HG03066 (cell line): ENCODE measurements at regions not wholly inside any gene's neighbourhood (a gene's known extent, or its start where the extent isn't known, plus 50 kb on each side); places are given as distances from the start of the nearest gene placed in this dataset.

Experiments used
- ATAC-seq: cut with Tn5 transposase; IDR thresholded peaks from one replicate; pipeline ENCODE4 v1.9.1; 2021; ENCODE audit warnings: low read depth; ENCODE audit not compliant: unreplicated experiment

DNA sequence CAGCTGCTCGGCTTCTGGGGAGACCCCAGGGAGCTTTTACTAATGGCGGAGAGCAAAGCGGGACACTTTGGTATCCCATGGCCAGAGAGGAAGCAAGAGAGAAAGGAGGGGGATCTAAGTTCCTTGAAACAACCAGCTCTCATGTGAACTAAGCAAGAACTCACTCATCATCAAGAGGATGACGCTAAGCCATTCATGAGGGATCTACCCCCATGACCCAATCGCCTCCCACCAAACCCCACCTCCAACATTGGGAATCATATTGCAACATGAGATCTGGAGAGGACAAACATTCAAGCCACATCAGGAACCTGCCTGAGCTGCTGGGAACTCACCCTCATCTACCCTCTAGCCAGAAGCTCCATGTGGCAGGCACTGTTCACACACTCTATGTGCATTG is 372.1 kb upstream of the RUNX1 start:
- ATAC-seq = no peak

DNA sequence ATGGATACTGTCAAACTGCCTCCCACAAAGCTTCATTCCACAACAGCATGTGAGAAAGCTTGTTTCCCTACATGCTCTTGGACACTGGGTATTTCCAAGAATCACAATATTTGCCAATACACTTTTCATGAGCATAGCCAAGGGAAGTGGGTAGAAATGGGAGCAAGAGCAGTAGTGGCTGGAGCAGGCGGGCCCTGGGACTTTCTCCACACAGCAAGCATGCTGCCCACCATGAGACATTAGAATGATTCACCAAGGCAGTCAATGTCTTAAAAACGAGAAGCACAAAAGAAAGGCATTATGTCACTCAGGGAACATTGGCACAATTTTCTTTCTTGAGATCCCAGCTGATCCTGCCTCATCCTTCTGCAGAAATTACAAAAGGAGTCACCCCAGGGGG is 371.6 kb upstream of the RUNX1 start:
- ATAC-seq = no peak

DNA sequence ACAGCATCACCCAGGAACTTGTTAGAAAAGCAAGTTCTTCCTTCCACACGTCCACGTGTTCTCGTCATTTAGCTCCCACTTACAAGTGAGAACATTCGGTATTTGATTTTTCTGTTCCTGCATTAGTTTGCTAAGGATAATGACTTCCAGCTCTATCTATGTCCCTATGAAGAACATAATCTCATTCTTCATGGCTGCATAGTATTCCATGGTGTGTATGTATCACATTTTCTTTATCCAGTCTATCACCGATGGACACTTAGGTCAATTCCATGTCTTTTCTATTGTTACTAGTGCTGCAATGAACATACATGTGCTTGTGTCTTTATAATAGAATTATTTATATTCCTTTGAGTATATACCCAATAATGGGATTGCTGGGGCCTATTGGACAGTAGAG is 368.7 kb upstream of the RUNX1 start:
- ATAC-seq = no peak

DNA sequence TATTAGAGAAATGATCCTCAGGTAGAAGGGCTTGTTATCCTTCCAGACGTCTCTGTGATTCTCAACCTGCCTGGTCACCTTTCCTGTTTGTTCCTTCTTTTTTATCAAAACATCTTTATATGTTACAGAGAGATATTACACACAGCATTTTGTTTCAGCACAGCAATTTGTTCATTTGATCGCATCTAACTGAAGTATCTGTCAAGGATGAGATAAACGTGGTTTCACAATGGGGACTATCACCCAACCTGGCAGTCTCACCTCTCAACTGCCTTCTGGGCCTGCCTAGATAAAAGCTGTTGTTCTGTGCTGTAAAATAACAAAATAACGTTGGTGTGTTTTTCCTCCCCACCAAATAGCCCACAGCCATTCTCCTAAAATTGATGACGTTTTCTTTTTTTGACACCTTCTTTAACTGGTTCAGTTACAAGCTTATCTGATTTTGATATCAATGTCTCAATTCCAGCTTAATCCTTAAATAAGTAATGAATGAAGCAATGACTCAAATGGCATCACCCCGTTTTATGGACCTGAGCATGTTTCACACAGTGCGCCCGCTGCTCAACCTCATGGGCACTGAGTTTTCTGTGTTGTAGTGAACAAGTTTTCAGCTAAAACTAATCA is 367.9 kb upstream of the RUNX1 start:
- ATAC-seq = no peak

DNA sequence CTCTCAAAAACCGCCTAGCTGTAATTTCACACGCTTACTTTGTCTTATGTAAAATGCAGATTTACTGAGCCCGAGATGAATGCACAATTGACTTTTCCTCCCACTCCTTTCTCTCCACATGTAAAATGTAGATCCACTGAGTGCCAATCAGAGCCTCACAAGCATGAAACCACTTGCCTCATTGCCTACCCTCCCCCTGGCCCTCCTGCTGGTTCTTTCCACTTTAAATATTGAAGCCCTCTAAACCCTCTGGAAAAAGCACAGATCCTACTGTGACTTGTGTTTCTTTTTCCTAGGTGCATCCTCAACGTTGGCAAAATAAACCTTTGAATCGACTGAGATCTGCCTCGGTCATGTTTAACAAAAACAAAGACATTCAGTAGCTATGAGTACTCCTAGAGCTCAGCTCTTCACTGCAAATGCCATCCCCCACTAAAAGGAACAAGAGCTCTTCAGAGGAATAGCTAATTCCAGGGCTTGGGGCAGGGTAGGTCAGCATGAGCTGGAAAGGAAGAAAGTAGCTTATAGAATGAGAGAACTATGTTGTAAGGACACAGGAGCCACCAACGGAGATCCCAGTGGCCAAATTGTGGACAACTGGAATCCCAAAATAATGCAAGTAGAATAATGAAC is 365.5 kb upstream of the RUNX1 start:
- ATAC-seq = no peak

DNA sequence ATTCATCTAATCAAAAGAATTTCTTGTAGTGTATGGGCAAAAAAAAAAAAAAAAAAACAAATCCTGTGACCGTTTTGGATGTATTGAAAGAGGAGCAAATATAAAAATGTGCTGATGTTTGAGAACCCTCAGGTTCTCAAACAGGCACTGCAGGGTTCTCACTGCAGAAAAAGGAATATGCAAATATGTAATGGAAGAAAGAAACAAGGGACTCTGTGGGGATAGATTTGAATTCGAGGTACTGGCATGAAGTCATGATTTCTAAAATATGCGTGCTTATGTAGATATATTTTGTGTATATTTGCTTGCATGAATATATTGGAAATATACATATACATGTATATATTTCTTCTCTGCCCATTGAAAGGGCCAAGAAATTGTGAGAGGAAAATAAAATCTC is 365.0 kb upstream of the RUNX1 start:
- no peak for ATAC-seq

DNA sequence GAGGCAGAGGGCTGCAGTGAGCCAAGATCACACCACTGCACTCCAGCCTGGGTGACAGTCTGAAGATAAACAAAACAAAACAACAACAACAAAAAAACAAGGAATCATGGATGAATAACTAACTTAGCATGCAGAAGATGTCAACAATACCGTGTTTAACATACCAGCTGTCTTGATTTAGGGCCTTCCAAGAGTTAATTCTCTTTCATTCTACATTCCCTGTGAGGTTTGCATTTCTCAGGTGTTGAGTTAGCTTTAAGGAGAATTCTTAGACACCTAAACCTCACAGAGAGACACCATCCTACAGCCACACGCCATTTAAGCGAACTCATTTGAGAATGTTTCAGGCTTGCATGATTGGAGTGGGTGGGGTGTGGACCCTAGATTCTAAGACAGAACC is 363.1 kb upstream of the RUNX1 start:
- no peak for ATAC-seq

DNA sequence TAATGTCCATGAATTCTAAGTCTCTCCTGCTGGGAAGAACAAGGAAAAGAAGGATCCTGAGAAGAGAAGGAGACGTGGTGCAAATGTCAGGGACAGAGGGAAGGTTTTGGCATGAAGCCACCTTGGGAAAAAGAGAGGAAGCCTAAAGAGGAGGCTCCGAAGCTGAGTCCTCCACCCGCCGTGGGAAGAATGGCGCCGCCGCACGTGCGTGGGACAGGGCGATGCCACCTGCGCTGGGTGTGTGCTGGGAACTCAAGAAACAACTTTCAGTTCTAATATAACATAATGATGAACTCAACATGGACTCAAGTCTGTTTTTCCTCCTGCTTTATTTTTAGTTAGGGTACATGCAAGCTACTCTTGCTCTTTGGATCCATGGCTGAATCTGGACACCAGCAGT is 362.3 kb upstream of the RUNX1 start:
- no peak for ATAC-seq

DNA sequence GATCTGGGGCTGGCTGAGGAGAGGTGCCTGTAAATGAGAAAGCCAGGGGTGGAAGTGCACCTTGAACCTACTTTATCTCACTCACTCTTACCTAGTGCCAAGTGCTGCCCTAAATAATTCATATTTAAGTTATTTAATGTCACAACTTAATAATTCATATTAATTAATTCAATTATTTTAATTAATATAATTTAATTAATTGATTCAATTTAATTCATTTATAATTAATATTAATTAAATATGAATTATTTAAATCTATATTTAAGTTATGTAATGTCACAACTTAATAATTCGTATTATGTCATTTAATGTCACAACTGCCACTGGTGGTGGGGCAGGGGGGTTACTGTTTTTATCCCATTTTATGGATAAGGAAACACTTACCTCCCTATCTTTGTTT is 361.6 kb upstream of the RUNX1 start:
- ATAC-seq = no peak

DNA sequence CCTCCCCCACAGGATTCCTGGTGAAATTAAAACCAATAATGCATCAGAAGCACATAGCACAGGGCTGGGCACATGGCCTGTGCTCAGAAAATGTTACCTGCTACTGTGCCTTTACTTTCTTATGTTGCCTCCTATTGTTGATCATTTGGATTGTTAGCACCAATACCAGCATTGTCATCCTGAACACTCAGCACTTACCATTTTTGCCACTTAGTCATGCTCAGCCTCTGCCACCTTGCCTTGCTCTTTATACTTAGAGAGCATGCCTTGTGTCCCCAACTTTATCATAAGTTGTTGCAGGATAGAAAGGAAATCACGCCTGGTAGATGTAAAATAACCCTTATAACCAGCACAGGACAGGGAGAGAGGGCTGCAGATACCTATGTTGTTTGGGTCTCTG is 361.0 kb upstream of the RUNX1 start:
- no peak for ATAC-seq

DNA sequence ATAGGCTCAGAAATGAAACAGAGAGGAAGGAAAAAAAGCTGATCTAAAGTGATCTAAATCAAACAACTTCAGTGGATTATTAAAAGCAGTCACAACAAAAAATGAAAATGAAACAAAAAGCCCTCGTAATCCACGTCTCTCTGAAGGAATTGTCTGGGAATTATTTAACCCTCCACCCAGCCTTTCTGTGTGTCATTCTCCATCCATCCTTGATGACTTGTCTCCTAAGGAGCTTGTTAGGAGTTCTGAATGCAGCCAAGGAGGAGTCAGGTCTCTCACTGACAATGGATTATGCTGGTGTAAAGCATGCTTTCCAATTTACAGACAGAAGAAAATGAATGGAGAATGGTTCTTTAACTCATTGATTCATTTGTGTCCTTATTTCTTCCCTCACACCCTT is 359.3 kb upstream of the RUNX1 start:
- no peak for ATAC-seq

DNA sequence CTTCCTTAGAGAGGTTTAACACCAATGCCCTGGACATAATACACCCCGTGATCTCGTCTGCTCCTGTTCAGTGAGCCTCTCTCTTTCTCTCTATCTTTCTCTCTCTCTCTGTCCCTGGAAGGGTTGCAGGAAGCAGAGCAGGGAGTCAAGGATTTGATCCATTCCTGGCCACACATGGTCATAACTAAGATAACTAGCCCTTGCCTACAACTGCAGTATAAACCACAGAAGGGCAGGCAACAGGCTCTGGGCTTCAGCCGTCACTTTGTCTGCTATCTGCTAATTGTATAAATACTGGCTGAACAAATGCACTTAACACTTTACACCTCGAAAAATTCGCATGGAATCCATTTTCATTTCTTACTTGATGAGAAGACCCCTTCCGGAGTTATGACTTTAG is 357.5 kb upstream of the RUNX1 start:
- no peak for ATAC-seq

DNA sequence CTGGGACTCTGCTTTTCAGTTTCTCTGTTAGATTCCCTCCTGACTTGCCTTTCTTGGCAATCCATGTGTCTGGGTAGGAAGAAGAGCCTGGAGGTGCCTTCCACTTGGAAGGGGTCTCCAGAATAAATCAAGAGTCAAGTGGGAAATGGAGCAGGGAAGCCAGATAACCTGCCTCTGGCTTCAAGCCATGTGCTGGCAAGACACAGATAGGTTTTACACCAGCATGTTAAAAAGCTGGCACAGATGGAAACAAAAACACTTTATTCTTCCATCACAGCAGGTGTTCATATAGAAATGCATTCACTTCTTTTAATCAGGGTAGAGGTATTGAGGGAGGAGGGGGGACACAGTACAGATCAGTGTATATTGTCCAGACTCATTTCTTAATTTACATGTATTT is 356.9 kb upstream of the RUNX1 start:
- ATAC-seq = no peak

DNA sequence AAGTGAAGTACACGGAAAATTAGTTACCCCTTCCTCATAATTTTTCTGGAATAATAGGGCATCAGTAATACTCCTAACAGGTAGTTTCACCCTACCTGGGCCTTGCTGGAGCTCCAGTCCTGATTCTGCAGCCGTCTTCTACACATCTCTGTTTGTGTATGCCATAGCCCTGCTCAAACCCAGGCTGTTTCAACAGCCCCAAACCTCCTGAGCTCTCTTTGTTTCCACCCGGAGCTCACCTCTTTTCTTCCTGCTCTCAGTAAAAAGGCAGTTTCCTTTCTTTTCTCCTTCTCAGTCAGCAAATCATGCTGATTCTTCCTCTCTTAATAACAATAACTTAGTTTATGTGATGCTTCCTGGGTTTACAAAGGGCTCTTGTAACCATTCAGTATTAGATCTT is 355.1 kb upstream of the RUNX1 start:
- ATAC-seq = no peak

DNA sequence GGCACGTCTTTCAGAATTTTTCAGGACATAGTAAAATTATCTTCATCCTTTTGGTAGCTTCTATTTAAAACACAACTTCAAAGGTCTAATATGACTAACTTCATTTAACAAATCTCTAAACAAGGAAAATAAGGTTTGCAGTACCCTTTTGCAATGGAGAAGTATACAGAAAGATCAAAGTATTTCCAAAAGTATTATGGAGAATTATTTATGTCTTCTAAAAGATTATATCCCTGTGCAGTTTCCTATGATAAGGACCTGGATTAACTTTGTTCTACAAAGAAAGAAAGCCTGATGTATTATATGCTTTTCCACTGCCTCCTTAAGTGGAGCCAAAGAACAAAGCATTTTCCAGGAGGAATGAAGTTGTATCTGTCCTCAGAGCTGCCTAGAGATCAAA is 353.0 kb upstream of the RUNX1 start:
- ATAC-seq = no peak

DNA sequence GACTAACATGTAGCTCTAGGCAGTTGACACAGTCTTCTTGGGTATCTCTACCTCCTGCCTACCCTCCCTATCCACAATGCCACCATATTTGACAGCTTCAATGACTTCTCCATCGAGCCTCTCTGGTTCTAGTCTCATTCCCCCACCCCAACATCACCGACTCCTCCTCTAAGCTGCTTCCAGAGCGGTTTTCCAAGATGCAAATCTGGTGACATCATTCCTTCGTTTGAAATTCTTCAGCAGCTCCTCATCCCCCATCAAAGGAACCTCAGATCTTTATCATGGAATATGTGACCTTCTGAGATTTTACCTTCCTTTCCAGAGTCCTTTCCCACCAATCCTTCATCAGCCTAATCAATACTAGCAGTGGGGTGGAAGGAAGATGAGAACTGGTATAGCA is 352.4 kb upstream of the RUNX1 start:
- ATAC-seq = no peak

DNA sequence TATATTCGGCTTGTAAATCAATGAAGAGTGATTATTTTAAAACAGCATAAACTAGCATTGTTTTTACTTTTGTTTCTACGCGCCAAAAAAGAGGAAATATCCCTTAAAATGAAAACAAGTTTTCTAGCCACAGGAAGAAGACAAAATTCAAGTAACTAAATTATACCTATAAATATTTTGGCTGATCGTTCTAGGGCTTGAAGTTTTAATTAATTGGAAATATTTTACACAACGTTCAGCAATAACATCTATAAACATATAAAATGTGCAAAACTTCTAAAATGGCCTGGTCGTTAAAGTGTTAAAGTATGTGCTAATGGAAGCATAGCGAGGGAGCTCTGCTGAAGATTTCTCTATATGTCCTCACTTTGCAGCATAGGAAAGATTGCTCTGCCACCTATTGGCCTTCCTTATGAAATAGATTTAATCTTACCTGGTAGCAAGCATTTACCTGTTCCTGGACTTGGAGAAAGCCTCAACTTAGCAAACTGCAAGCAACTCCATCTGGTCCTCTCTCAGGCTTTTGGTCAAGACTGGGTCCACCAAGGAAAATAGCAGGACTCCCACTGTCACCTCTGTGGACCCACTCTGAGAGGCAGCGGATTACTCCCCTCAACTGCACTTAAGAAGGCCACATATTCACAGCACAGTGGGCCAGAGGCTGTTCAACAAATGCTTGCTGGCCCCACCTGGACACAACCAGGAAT is 351.3 kb upstream of the RUNX1 start:
- no peak for ATAC-seq

DNA sequence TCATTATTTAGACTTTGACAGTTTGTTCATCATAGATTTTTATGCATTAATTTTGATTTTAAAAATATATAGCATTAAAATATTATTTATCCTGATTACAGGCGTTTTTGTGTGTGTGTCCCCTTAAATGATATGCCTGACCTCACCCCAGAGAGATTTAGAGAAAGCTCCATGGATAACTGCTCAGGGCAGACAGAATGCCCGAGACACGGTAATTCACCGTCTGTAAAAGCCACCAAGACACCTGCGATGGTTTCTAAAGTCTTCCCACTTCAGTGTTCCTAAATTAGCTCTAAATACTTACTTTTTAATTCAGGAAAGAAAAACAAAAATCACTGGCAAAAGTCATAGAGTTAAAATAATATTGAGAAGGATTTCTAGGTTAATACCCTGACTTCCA is 350.6 kb upstream of the RUNX1 start:
- no peak for ATAC-seq

DNA sequence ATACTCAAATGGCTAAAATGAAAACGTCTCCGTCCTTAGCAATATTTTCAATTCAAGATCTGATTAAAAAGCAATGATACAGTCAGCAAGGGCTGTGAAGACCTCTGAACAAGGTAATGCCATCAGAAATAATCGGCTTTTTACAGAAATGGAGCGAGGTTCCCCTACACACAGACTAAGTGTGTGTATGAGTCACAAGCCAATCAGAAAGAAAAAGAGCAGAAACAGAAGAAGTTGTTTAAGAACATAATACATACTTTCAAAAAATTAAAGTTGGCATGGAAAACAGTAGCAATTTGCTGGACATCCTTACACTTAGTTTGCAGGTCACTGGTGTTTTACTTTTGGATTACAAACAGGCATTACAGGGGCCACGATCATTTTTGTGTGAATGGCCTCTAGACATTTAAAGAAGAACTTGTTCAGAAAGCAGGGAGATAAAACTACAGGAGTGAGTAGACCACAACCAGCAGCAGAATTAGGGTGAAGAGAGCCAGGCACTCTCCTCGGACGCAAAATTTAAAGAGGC is 350.0 kb upstream of the RUNX1 start:
- no peak for ATAC-seq

DNA sequence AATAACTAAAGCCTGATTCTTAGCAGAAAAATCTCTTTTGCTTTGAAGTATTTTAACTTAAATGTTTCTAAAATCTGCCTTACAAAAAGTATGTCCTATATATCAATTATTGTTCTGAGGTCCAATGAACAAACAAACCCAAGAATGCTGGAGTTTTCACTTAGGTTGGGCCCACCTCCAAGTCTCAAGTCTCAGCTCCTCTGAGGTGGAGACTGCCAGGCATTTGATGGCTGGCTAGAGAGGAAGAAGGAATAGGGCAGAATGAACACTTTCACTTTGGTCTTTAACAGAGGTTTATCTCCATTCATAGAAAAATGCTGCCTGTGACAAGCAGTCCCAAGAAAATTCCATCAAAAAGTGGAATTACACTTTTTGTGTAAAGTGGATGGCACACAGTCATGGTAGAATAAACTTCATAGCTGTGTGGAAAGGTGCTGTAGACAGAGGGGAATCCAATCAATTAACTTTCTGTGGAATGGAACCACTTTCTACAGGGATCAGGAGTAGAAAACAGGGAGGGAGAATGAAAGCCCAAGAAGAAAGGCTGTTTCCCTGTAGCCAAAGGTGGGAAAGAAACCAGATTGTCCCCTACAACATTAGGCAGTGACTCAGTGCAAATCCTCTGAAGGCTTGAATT is 349.4 kb upstream of the RUNX1 start:
- ATAC-seq = no peak

DNA sequence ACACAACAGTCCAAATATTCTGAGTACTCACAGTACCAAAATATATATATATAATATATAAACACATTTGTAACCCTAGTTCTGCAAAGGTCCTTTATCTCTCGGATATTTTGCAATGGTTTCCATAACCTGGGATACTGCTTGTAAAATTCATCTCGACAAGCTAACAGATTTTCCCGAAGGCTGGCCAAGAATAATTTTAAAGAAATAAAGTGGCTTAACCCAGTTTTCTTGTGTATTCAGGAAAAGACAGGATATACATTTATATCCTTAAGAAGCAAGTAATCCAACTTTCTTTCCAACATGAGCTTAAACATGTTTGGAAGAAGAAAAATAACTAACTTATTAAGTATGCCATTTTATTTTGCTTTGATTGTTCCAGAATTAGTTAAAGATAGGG is 348.7 kb upstream of the RUNX1 start:
- no peak for ATAC-seq

DNA sequence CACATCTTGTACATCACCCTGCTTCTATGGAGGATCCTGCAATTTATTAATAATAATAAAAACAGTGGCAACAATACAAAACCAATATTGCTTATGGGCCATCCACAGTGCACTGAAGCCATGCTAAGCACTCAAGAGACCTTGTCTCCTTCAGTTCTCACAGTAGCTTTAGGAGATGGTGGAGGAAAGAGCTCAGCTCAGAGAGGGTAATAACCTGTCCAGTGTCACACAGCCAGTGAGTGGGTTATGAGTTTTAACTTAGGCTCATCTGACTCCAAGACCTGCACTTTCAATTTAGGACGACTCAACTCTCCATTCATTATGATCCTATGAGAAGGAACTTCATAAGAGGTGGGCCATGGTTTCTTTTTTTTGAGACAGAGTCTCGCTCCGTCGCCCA is 347.6 kb upstream of the RUNX1 start:
- ATAC-seq = no peak
